ENCODE measurements at regions not wholly inside any gene's neighbourhood (a gene's known extent, or its start where the extent isn't known, plus 50 kb on each side); places are given as distances from the start of the nearest gene placed in this dataset.

- Histone ChIP-seq H3K27me3 (ENCODE audit: control insufficient read depth in 4 of 4, insufficient read depth in 4 of 4, low read length in 3 of 4) (peaks cover 0 to 3% (median 1%) of the 10 kb centered on the region in 4 donors), H3K27ac (ENCODE audit: low read depth in 1 of 2, low read length in 2 of 2) (no peak overlapping the region), H3K4me1 (ENCODE audit: control insufficient read depth in 4 of 4, insufficient read depth in 4 of 4, low read length in 3 of 4) (no peaks in the 10 kb centered on the region), H3K9me3 (ENCODE audit: control insufficient read depth in 4 of 4, low read length in 3 of 4) (no peaks in the 10 kb centered on the region), H3K36me3 (ENCODE audit: control insufficient read depth in 4 of 4, insufficient read depth in 3 of 4, low read depth in 1 of 4, low read length in 3 of 4) (no peaks in the 10 kb centered on the region), H3K4me3 (ENCODE audit: low read depth in 1 of 3, low read length in 3 of 3) (no peak overlapping the region), H3K9ac (ENCODE audit: low read depth in 1 of 2, low read length in 2 of 2) (no peak overlapping the region)
- DNase-seq (ENCODE audit: low spot score): no peak
- 47% methylated on average over 2 of the region's 2 CpGs for WGBS
- TF ChIP-seq EGR1 (IDR thresholded peaks at IDR 0.05; ENCODE audit: low read depth in 2 of 2) (no peak), GABPA (IDR thresholded peaks at IDR 0.05 in 1 of 2, conservative IDR thresholded peaks at IDR 0.05 in 1 of 2) (no peak), HNF4G (IDR thresholded peaks at IDR 0.05) (no peak), SP1 (IDR thresholded peaks at IDR 0.05) (no peak), RXRA (IDR thresholded peaks at IDR 0.05) (no peak), RAD21 (IDR thresholded peaks at IDR 0.05) (no peak), ZBTB33 (IDR thresholded peaks at IDR 0.05) (no peak), TAF1 (conservative IDR thresholded peaks at IDR 0.05) (no peak), CTCF (IDR thresholded peaks at IDR 0.05; ENCODE audit: low read depth, low read length, missing input control) (no peak), MAX (IDR thresholded peaks at IDR 0.05) (no peak), HNF4A (conservative IDR thresholded peaks at IDR 0.05) (no peak), ATF3 (IDR thresholded peaks at IDR 0.05) (no peak), FOXA1 (IDR thresholded peaks at IDR 0.05) (no peak), NR2F2 (IDR thresholded peaks at IDR 0.05) (no peak), JUND (IDR thresholded peaks at IDR 0.05) (no peak), YY1 (IDR thresholded peaks at IDR 0.05) (no peak), FOXA2 (IDR thresholded peaks at IDR 0.05) (no peak), REST (IDR thresholded peaks at IDR 0.05) (no peak)
These were observed 244.1 kb upstream of the TNC start for GRCh38 chr9:115362101-115362500.

Data from liver (tissue), 8 donors.